NB4 (cell line): ENCODE measurements at regions not wholly inside any gene's neighbourhood (a gene's known extent, or its start where the extent isn't known, plus 50 kb on each side); places are given as distances from the start of the nearest gene placed in this dataset.

Experiments
- DNase-seq: peaks from one replicate; pipeline ENCODE4 v3.0.0; 2010; ENCODE audit warnings: low read depth
- H3K4me3 ChIP-seq: one replicate; pipeline ENCODE4 v1.5.1; 2011; ENCODE audit warnings: mild to moderate bottlenecking, low read depth, low read length, moderate library complexity
- CTCF ChIP-seq: IDR thresholded peaks from one replicate; pipeline ENCODE4 v1.5.1; 2012; ENCODE audit warnings: low read depth, low read length
- MAX ChIP-seq: IDR thresholded peaks from 2 replicates; pipeline ENCODE4 v1.6.1; 2011; ENCODE audit warnings: low read depth, low read length
- MYC ChIP-seq: IDR thresholded peaks from 2 replicates; pipeline ENCODE4 v1.6.1; 2011; ENCODE audit warnings: low read depth, low read length
- POLR2A ChIP-seq: IDR thresholded peaks from 2 replicates; pipeline ENCODE4 v1.6.1; 2011; ENCODE audit warnings: mild to moderate bottlenecking; ENCODE audit not compliant: insufficient read length; ENCODE audit errors: extremely low read depth

- H3K4me3 ChIP-seq, result no peak overlapping the region
- TF ChIP-seq MYC (no peak), CTCF (no peak), MAX (no peak), POLR2A (no peak)
- no peak for DNase-seq
These were observed 55.1 kb downstream of the TTC6 start for GRCh38 chr14:37650356-37651037.

GRCh38 chr14:37652042-37652441 lies 56.6 kb downstream of the TTC6 start:
- DNase-seq, result no peak
- TF ChIP-seq MAX (no peak), POLR2A (no peak), MYC (no peak), CTCF (no peak)
- H3K4me3 ChIP-seq, result no peak overlapping the region

- DNase-seq, result no peak
- TF ChIP-seq MYC, result no peak
- no peak for TF ChIP-seq MAX
- TF ChIP-seq POLR2A, result no peak
- no peak for TF ChIP-seq CTCF
These were observed 60.0 kb downstream of the TTC6 start for GRCh38 chr14:37655418-37655817.

GRCh38 chr14:37658156-37658555 lies 62.7 kb downstream of the TTC6 start:
- H3K4me3 ChIP-seq, result no peak overlapping the region
- TF ChIP-seq CTCF, result no peak
- no peak for TF ChIP-seq POLR2A
- TF ChIP-seq MAX, result no peak
- TF ChIP-seq MYC, result no peak
- DNase-seq, result no peak

More at GRCh38 chr14:37655418-37655817, 60.0 kb downstream of the TTC6 start:
- H3K4me3 ChIP-seq, result no peak overlapping the region

- TF ChIP-seq POLR2A (no peak), MAX (no peak), CTCF (no peak), MYC (no peak)
- H3K4me3 ChIP-seq, result no peak overlapping the region
- no peak for DNase-seq
These were observed 68.1 kb downstream of the TTC6 start for GRCh38 chr14:37663498-37663897.
